GM06990 (cell line): ENCODE measurements at regions not wholly inside any gene's neighbourhood (a gene's known extent, or its start where the extent isn't known, plus 50 kb on each side); places are given as distances from the start of the nearest gene placed in this dataset.

Experiments
- DNase-seq: peaks from one replicate; pipeline ENCODE4 v3.0.0-alpha.2; 2011; ENCODE audit not compliant: insufficient read length; ENCODE audit errors: extremely low read depth
- H3K27me3 ChIP-seq: replicated peaks from 2 replicates; pipeline ENCODE4 v1.6.0; 2011; ENCODE audit warnings: low read length; ENCODE audit not compliant: control insufficient read depth, insufficient read depth
- H3K36me3 ChIP-seq: 2 replicates; pipeline ENCODE4 v1.5.1; 2011; ENCODE audit warnings: low read length; ENCODE audit not compliant: control insufficient read depth, insufficient read depth
- H3K4me3 ChIP-seq: replicated peaks from 2 replicates; pipeline ENCODE4 v1.5.1; 2011; ENCODE audit warnings: low read depth, mild to moderate bottlenecking, control low read depth, low read length
- CTCF ChIP-seq: IDR thresholded peaks from 2 replicates; pipeline ENCODE4 v1.5.1; 2011; ENCODE audit warnings: low read length, control low read depth, mild to moderate bottlenecking, inconsistent platforms; ENCODE audit not compliant: insufficient read depth, poor library complexity, severe bottlenecking

GRCh38 chr7:142391191-142391992 lies 133.5 kb upstream of the PRSS58 start:
- peak; percentile 61 for TF ChIP-seq CTCF

GRCh38 chr7:142389544-142389943 lies 131.7 kb upstream of the PRSS58 start:
- no peak for DNase-seq
- H3K4me3 ChIP-seq, result no peak overlapping the region
- no peaks in the 10 kb centered on the region for H3K27me3 ChIP-seq
- no peak for TF ChIP-seq CTCF
- no peaks in the 10 kb centered on the region for H3K36me3 ChIP-seq

More at GRCh38 chr7:142391191-142391992, 133.5 kb upstream of the PRSS58 start:
- no peaks in the 10 kb centered on the region for H3K27me3 ChIP-seq
- H3K36me3 ChIP-seq, result no peaks in the 10 kb centered on the region
- no peak for DNase-seq
- H3K4me3 ChIP-seq, result no peak overlapping the region

GRCh38 chr7:142385491-142386340 lies 127.9 kb upstream of the PRSS58 start:
- peak; percentile 80 for TF ChIP-seq CTCF
- no peaks in the 10 kb centered on the region for H3K27me3 ChIP-seq
- H3K36me3 ChIP-seq, result no peaks in the 10 kb centered on the region
- no peak overlapping the region for H3K4me3 ChIP-seq
- no peak for DNase-seq

GRCh38 chr7:142384493-142384922 lies 126.7 kb upstream of the PRSS58 start:
- H3K36me3 ChIP-seq, result no peaks in the 10 kb centered on the region
- H3K4me3 ChIP-seq, result no peak overlapping the region
- DNase-seq, result no peak
- TF ChIP-seq CTCF, result no peak
- no peaks in the 10 kb centered on the region for H3K27me3 ChIP-seq

- TF ChIP-seq CTCF, result no peak
- H3K27me3 ChIP-seq, result no peaks in the 10 kb centered on the region
- no peaks in the 10 kb centered on the region for H3K36me3 ChIP-seq
- DNase-seq, result no peak
- H3K4me3 ChIP-seq, result no peak overlapping the region
These were observed 126.1 kb upstream of the PRSS58 start for GRCh38 chr7:142383841-142384492.
